ENCODE measurements at regions not wholly inside any gene's neighbourhood (a gene's known extent, or its start where the extent isn't known, plus 50 kb on each side); places are given as distances from the start of the nearest gene placed in this dataset.

GRCh38 chr1:195026792-195027191, 1581.4 kb downstream of the KCNT2 start:
- DNase-seq (ENCODE audit: low read depth in 4 of 4, low spot score in 2 of 4) = no peak

GRCh38 chr1:195019385-195019784, 1588.9 kb downstream of the KCNT2 start:
- no peak for DNase-seq (ENCODE audit: low read depth in 4 of 4, low spot score in 2 of 4)

- no peak for DNase-seq (ENCODE audit: low read depth in 4 of 4, low spot score in 2 of 4)
Observed at GRCh38 chr1:195012995-195013394, 1595.2 kb downstream of the KCNT2 start.

- DNase-seq (ENCODE audit: low read depth in 4 of 4, low spot score in 2 of 4) = no peak
Observed at GRCh38 chr1:195005338-195005737, 1602.9 kb downstream of the KCNT2 start.

- no peak for DNase-seq (ENCODE audit: low read depth in 4 of 4, low spot score in 2 of 4)
Observed at GRCh38 chr1:194990483-194990882, 1617.8 kb downstream of the KCNT2 start.

- DNase-seq (ENCODE audit: low read depth in 4 of 4, low spot score in 2 of 4) = no peak
Observed at GRCh38 chr1:194975913-194976312, 1632.3 kb downstream of the KCNT2 start.

- DNase-seq (ENCODE audit: low read depth in 4 of 4, low spot score in 2 of 4) = no peak
Observed at GRCh38 chr1:194968916-194969315, 1639.3 kb downstream of the KCNT2 start.

- DNase-seq (ENCODE audit: low read depth in 4 of 4, low spot score in 2 of 4) = no peak
Observed at GRCh38 chr1:194959795-194960194, 1648.4 kb downstream of the KCNT2 start.

GRCh38 chr1:194952171-194952570, 1656.1 kb downstream of the KCNT2 start:
- DNase-seq (ENCODE audit: low read depth in 4 of 4, low spot score in 2 of 4) = no peak

- DNase-seq (ENCODE audit: low read depth in 4 of 4, low spot score in 2 of 4) = no peak
Observed at GRCh38 chr1:194950584-194950983, 1657.7 kb downstream of the KCNT2 start.

- DNase-seq (ENCODE audit: low read depth in 4 of 4, low spot score in 2 of 4) = no peak
Observed at GRCh38 chr1:194940336-194941030, 1667.8 kb downstream of the KCNT2 start.

GRCh38 chr1:194935864-194936263, 1672.4 kb downstream of the KCNT2 start:
- DNase-seq (ENCODE audit: low read depth in 4 of 4, low spot score in 2 of 4) = no peak

GRCh38 chr1:194931166-194931565, 1677.1 kb downstream of the KCNT2 start:
- no peak for DNase-seq (ENCODE audit: low read depth in 4 of 4, low spot score in 2 of 4)

- no peak for DNase-seq (ENCODE audit: low read depth in 4 of 4, low spot score in 2 of 4)
Observed at GRCh38 chr1:194930132-194930531, 1678.1 kb downstream of the KCNT2 start.

- DNase-seq (ENCODE audit: low read depth in 4 of 4, low spot score in 2 of 4) = no peak
Observed at GRCh38 chr1:194929357-194929756, 1678.9 kb downstream of the KCNT2 start.

- no peak for DNase-seq (ENCODE audit: low read depth in 4 of 4, low spot score in 2 of 4)
Observed at GRCh38 chr1:194919146-194919545, 1689.1 kb downstream of the KCNT2 start.

GRCh38 chr1:194917769-194918168, 1690.5 kb downstream of the KCNT2 start:
- DNase-seq (ENCODE audit: low read depth in 4 of 4, low spot score in 2 of 4) = no peak

GRCh38 chr1:194908643-194909042, 1699.6 kb downstream of the KCNT2 start:
- DNase-seq (ENCODE audit: low read depth in 4 of 4, low spot score in 2 of 4) = no peak

GRCh38 chr1:194903524-194903923, 1704.7 kb downstream of the KCNT2 start:
- no peak for DNase-seq (ENCODE audit: low read depth in 4 of 4, low spot score in 2 of 4)

- DNase-seq (ENCODE audit: low read depth in 4 of 4, low spot score in 2 of 4) = no peak
Observed at GRCh38 chr1:194889310-194889709, 1702.9 kb upstream of the B3GALT2 start.

GRCh38 chr1:194870860-194871259, 1684.4 kb upstream of the B3GALT2 start:
- no peak for DNase-seq (ENCODE audit: low read depth in 4 of 4, low spot score in 2 of 4)

GRCh38 chr1:194866153-194866552, 1679.7 kb upstream of the B3GALT2 start:
- no peak for DNase-seq (ENCODE audit: low read depth in 4 of 4, low spot score in 2 of 4)

GRCh38 chr1:194865383-194865782, 1679.0 kb upstream of the B3GALT2 start:
- no peak for DNase-seq (ENCODE audit: low read depth in 4 of 4, low spot score in 2 of 4)

All from left renal cortex interstitium (tissue), 4 donors.